ENCODE measurements at regions not wholly inside any gene's neighbourhood (a gene's known extent, or its start where the extent isn't known, plus 50 kb on each side); places are given as distances from the start of the nearest gene placed in this dataset.

DNA sequence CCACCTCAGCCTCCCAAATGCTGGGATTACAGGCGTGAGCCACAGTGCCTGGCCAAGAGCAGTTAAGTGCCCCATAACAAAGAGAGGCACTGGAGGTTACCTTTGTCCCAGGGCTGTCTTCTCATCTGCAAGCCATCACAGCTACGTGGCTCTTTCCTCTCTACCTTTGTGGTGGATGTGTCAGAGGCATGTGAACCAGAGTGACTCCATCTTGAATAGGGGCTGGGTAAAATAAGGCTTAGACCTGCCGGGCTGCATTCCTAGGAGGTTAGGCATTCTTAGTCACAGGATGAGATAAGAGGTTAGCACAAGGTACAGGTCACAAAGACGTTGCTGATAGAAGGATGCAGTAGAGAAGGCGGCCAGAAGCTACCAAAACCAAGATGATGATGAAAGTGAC, 59.4 kb upstream of the POU2F1 start:
- Histone ChIP-seq H3K4me1 (ENCODE audit: insufficient read depth, low read length) (peaks cover 57% of the 10 kb centered on the region), H3K27ac (ENCODE audit: low read depth, low read length) (no peak overlapping the region), H3K27me3 (ENCODE audit: insufficient read depth, low read length) (no peaks in the 10 kb centered on the region), H3K4me3 (ENCODE audit: low read length) (no peak overlapping the region), H3K9ac (ENCODE audit: low read depth, low read length) (no peak overlapping the region), H3K9me3 (ENCODE audit: insufficient read depth, low read depth, low read length) (no peaks in the 10 kb centered on the region), H3K36me3 (ENCODE audit: insufficient read depth, low read length) (no peaks in the 10 kb centered on the region)
- 71% methylated on average over 5 of the region's 5 CpGs for WGBS

GRCh38 chr1:167161762-167162161, 58.9 kb upstream of the POU2F1 start:
- no peak overlapping the region for H3K9ac ChIP-seq (ENCODE audit: low read depth, low read length)
- H3K27me3 ChIP-seq (ENCODE audit: insufficient read depth, low read length): no peaks in the 10 kb centered on the region
- H3K4me3 ChIP-seq (ENCODE audit: low read length): no peak overlapping the region
- no peaks in the 10 kb centered on the region for H3K9me3 ChIP-seq (ENCODE audit: insufficient read depth, low read depth, low read length)
- H3K27ac ChIP-seq (ENCODE audit: low read depth, low read length): no peak overlapping the region
- H3K4me1 ChIP-seq (ENCODE audit: insufficient read depth, low read length): peaks cover 62% of the 10 kb centered on the region
- no peaks in the 10 kb centered on the region for H3K36me3 ChIP-seq (ENCODE audit: insufficient read depth, low read length)
- 94% methylated on average over 4 of the region's 4 CpGs for WGBS

DNA sequence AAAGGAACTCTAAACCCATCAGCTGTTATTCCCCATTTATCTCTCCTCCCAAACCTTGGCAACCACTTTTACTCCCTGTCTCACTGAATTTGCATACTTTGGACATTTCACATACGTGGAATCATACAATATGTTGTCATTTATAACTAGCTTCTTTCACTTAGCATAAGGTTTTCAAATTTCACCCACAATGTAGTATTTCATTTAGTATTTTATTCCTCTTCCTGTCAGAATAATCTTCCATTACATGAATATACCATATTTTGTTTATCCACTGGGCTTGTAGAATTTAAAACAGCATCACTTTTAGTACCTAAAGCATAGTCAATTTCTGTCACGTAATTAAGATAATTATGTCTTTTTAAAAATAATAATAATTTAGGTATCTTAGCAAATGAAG, 55.5 kb upstream of the POU2F1 start:
- Histone ChIP-seq H3K4me1 (ENCODE audit: insufficient read depth, low read length) (peaks cover 44% of the 10 kb centered on the region), H3K27me3 (ENCODE audit: insufficient read depth, low read length) (no peaks in the 10 kb centered on the region), H3K4me3 (ENCODE audit: low read length) (no peak overlapping the region), H3K9ac (ENCODE audit: low read depth, low read length) (no peak overlapping the region), H3K9me3 (ENCODE audit: insufficient read depth, low read depth, low read length) (no peaks in the 10 kb centered on the region), H3K36me3 (ENCODE audit: insufficient read depth, low read length) (no peaks in the 10 kb centered on the region), H3K27ac (ENCODE audit: low read depth, low read length) (no peak overlapping the region; the same call in 1 of the 2 replicates)
- 86% methylated on average over 1 of the region's 2 CpGs for WGBS

- 19% methylated on average over 12 of the region's 14 CpGs for WGBS
- H3K9ac ChIP-seq (ENCODE audit: low read depth, low read length): peak overlapping the region; percentile 71
Observed at GRCh38 chr1:167165948-167166689, 54.6 kb upstream of the POU2F1 start.

GRCh38 chr1:167166690-167167075, 54.0 kb upstream of the POU2F1 start:
- 47% methylated on average over 1 of the region's 1 CpG for WGBS
- Histone ChIP-seq H3K4me1 (ENCODE audit: insufficient read depth, low read length) (peaks cover 48% of the 10 kb centered on the region), H3K36me3 (ENCODE audit: insufficient read depth, low read length) (no peaks in the 10 kb centered on the region), H3K9ac (ENCODE audit: low read depth, low read length) (no peak overlapping the region), H3K9me3 (ENCODE audit: insufficient read depth, low read depth, low read length) (no peaks in the 10 kb centered on the region), H3K27me3 (ENCODE audit: insufficient read depth, low read length) (no peaks in the 10 kb centered on the region), H3K4me3 (ENCODE audit: low read length) (no peak overlapping the region), H3K27ac (ENCODE audit: low read depth, low read length) (no peak overlapping the region; the same call in 1 of the 2 replicates)

More at GRCh38 chr1:167165948-167166689, 54.6 kb upstream of the POU2F1 start:
- no peaks in the 10 kb centered on the region for H3K36me3 ChIP-seq (ENCODE audit: insufficient read depth, low read length)
- no peaks in the 10 kb centered on the region for H3K27me3 ChIP-seq (ENCODE audit: insufficient read depth, low read length)
- peak overlapping the region; percentile 38 for H3K4me3 ChIP-seq (ENCODE audit: low read length)
- no peaks in the 10 kb centered on the region for H3K9me3 ChIP-seq (ENCODE audit: insufficient read depth, low read depth, low read length)
- peaks cover 44% of the 10 kb centered on the region for H3K4me1 ChIP-seq (ENCODE audit: insufficient read depth, low read length)
- peak overlapping the region; percentile 92 for H3K27ac ChIP-seq (ENCODE audit: low read depth, low read length)

GRCh38 chr1:167168424-167168823, 52.3 kb upstream of the POU2F1 start:
- Histone ChIP-seq H3K27ac (ENCODE audit: low read depth, low read length) (no peak overlapping the region), H3K27me3 (ENCODE audit: insufficient read depth, low read length) (no peaks in the 10 kb centered on the region), H3K36me3 (ENCODE audit: insufficient read depth, low read length) (no peaks in the 10 kb centered on the region), H3K9me3 (ENCODE audit: insufficient read depth, low read depth, low read length) (no peaks in the 10 kb centered on the region), H3K9ac (ENCODE audit: low read depth, low read length) (no peak overlapping the region), H3K4me1 (ENCODE audit: insufficient read depth, low read length) (peaks cover 38% of the 10 kb centered on the region), H3K4me3 (ENCODE audit: low read length) (no peak overlapping the region)
- WGBS: 89% methylated on average over 7 of the region's 7 CpGs

DNA sequence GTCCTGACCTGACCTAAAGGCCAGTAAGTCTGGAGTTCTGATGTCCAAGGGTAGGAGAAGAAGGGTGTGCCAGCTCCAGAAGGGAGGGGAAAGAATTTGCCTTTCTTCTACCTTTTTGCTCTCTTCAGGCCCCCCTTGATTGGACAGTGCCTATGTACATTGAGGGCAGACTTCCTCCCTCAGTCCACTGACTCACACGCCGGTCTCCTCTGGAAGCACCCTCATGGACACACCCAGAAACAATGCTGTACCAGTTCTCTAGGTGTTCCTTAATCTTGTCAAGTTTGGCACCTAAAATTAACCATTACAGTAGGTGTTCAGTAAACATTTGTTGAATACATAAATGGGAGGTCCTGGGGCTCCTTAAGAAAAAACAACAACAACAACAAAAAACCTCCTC, 51.0 kb upstream of the POU2F1 start:
- Histone ChIP-seq H3K9me3 (ENCODE audit: insufficient read depth, low read depth, low read length) (no peaks in the 10 kb centered on the region), H3K9ac (ENCODE audit: low read depth, low read length) (no peak overlapping the region), H3K4me3 (ENCODE audit: low read length) (no peak overlapping the region), H3K27me3 (ENCODE audit: insufficient read depth, low read length) (no peaks in the 10 kb centered on the region), H3K27ac (ENCODE audit: low read depth, low read length) (no peak overlapping the region), H3K36me3 (ENCODE audit: insufficient read depth, low read length) (no peaks in the 10 kb centered on the region), H3K4me1 (ENCODE audit: insufficient read depth, low read length) (peaks cover 42% of the 10 kb centered on the region)
- WGBS: 94% methylated on average over 2 of the region's 2 CpGs
